Fibroblast of the aortic adventitia (primary cell): ENCODE measurements at regions not wholly inside any gene's neighbourhood (a gene's known extent, or its start where the extent isn't known, plus 50 kb on each side); places are given as distances from the start of the nearest gene placed in this dataset.

Experiments used
- DNase-seq: peaks from one replicate; pipeline ENCODE4 v3.0.0-alpha.2; 2010; ENCODE audit warnings: low read depth
- H3K4me3 ChIP-seq: 2 replicates; pipeline ENCODE4 v1.5.1; 2011; ENCODE audit warnings: low read depth, mild to moderate bottlenecking, control low read depth, low read length, moderate library complexity
- CTCF ChIP-seq: IDR thresholded peaks from 2 replicates; pipeline ENCODE4 v1.5.1; 2011; ENCODE audit warnings: mild to moderate bottlenecking, low read length, control low read depth, inconsistent platforms; ENCODE audit not compliant: insufficient read depth

GRCh38 chr4:176587920-176588319 is 204.8 kb downstream of the VEGFC start:
- peak; percentile 92 for DNase-seq
- no peak for TF ChIP-seq CTCF
- no peak overlapping the region for H3K4me3 ChIP-seq

- TF ChIP-seq CTCF, result no peak
- H3K4me3 ChIP-seq, result no peak overlapping the region
- no peak for DNase-seq
Observed at GRCh38 chr4:176588436-176588835, 204.3 kb downstream of the VEGFC start.

- DNase-seq, result peak; percentile 8
- H3K4me3 ChIP-seq, result no peak overlapping the region
- TF ChIP-seq CTCF, result no peak
Observed at GRCh38 chr4:176592976-176593670, 199.6 kb downstream of the VEGFC start.

- H3K4me3 ChIP-seq, result no peak overlapping the region
- no peak for TF ChIP-seq CTCF
- DNase-seq, result no peak
Observed at GRCh38 chr4:176593943-176594342, 198.8 kb downstream of the VEGFC start.

- no peak for TF ChIP-seq CTCF
- H3K4me3 ChIP-seq, result no peak overlapping the region
- no peak for DNase-seq
Observed at GRCh38 chr4:176595257-176595656, 197.5 kb downstream of the VEGFC start.

GRCh38 chr4:176601124-176601523 is 191.6 kb downstream of the VEGFC start:
- no peak overlapping the region for H3K4me3 ChIP-seq
- TF ChIP-seq CTCF, result no peak
- DNase-seq, result no peak

- no peak overlapping the region for H3K4me3 ChIP-seq
- no peak for TF ChIP-seq CTCF
- no peak for DNase-seq
Observed at GRCh38 chr4:176607807-176608206, 184.9 kb downstream of the VEGFC start.
